ENCODE measurements at regions not wholly inside any gene's neighbourhood (a gene's known extent, or its start where the extent isn't known, plus 50 kb on each side); places are given as distances from the start of the nearest gene placed in this dataset.

DNA sequence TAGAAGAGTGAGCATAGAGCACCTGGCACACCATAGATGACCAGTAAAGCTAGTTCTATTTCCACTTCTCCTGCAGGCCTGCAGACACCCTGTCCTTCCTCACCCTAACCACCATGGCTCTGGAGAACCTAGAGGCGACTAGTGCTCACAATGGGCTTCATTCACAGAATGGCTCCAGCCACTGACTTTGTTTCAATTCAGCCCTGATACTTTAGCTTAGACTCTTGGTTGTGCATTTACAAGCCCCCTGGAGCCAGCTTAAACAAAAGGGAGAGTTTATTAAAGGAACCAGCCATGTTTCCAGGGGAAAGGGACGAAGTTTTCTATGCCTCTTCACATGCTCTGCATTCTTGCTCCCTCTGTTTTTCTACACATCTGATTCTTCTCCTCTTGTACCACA, 123.7 kb downstream of the NAV1 start:
- TF ChIP-seq, protein P1, sequence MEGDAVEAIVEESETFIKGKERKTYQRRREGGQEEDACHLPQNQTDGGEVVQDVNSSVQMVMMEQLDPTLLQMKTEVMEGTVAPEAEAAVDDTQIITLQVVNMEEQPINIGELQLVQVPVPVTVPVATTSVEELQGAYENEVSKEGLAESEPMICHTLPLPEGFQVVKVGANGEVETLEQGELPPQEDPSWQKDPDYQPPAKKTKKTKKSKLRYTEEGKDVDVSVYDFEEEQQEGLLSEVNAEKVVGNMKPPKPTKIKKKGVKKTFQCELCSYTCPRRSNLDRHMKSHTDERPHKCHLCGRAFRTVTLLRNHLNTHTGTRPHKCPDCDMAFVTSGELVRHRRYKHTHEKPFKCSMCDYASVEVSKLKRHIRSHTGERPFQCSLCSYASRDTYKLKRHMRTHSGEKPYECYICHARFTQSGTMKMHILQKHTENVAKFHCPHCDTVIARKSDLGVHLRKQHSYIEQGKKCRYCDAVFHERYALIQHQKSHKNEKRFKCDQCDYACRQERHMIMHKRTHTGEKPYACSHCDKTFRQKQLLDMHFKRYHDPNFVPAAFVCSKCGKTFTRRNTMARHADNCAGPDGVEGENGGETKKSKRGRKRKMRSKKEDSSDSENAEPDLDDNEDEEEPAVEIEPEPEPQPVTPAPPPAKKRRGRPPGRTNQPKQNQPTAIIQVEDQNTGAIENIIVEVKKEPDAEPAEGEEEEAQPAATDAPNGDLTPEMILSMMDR (IDR thresholded peaks at IDR 0.05), result no peak
- no peak for TF ChIP-seq POLR2A (IDR thresholded peaks at IDR 0.05)
